HG03432 (cell line): ENCODE measurements at regions not wholly inside any gene's neighbourhood (a gene's known extent, or its start where the extent isn't known, plus 50 kb on each side); places are given as distances from the start of the nearest gene placed in this dataset.

Experiments used
- ATAC-seq: cut with Tn5 transposase; IDR thresholded peaks from one replicate; pipeline ENCODE4 v1.9.1; 2021; ENCODE audit warnings: mild to moderate bottlenecking, moderate library complexity; ENCODE audit not compliant: unreplicated experiment

DNA sequence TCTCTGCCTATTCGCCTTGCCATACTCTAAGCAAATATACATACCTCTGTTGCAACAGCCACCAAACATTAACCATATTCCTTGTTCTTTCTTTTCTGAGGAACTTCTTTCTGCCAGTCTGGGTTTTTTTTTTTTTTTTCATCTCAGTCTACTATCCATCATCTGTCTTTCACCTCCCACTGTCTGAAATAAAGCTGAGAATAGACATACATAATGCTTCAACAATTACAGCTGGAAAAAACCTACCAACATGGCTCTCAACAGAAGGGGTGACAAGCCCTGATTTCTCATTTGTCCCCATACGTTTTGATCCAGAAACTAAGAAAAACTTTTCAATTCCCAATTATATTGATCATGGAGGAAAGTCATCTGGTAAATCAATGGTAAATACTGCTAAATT is 728.8 kb upstream of the POU3F3 start:
- no peak for ATAC-seq

GRCh38 chr2:104127049-104127770 is 726.7 kb upstream of the POU3F3 start:
- ATAC-seq: no peak

DNA sequence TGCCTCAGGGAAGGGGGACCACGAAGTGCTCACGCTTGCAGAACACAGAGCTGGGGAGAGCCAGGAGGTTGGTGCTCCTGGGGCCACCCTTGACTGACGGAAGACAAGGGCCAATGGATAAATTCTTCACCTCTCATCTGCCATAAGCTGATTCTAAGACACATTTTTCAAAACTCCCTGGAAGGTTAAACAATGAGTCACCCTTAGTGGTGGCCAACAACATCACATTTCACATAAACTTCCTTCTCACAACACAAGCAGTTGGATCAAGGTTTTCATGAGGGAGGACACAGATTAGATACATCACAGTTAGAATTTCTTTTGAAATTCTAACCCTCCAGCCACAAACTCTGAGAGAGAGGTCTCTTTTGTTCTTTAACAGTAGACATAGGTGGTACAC is 713.6 kb upstream of the POU3F3 start:
- no peak for ATAC-seq

- ATAC-seq: no peak
These were observed 695.7 kb upstream of the POU3F3 start for GRCh38 chr2:104158191-104158590.

GRCh38 chr2:104163611-104164130 is 690.2 kb upstream of the POU3F3 start:
- ATAC-seq: no peak

- ATAC-seq: no peak
These were observed 689.1 kb upstream of the POU3F3 start for GRCh38 chr2:104164721-104165252.

DNA sequence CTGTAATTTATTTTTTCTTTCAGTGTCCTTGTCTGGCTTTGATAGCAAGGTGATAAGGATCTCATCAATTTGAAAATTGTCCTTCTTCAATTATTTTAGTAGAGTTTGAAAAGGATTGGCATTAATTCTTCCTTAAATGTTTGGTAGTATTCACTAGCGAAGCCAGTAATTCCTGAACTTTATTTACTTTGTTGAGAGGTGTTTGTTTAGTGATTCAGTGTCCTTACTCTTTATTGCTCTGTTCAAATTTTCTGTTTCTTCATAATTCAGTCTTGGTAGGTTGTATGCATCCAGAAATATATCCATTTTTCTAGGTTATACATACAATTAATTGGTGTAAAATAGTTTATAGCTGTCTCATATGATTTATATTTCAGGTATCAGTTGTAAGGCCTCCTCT is 676.7 kb upstream of the POU3F3 start:
- no peak for ATAC-seq

- ATAC-seq: no peak
These were observed 674.3 kb upstream of the POU3F3 start for GRCh38 chr2:104179644-104180043.

DNA sequence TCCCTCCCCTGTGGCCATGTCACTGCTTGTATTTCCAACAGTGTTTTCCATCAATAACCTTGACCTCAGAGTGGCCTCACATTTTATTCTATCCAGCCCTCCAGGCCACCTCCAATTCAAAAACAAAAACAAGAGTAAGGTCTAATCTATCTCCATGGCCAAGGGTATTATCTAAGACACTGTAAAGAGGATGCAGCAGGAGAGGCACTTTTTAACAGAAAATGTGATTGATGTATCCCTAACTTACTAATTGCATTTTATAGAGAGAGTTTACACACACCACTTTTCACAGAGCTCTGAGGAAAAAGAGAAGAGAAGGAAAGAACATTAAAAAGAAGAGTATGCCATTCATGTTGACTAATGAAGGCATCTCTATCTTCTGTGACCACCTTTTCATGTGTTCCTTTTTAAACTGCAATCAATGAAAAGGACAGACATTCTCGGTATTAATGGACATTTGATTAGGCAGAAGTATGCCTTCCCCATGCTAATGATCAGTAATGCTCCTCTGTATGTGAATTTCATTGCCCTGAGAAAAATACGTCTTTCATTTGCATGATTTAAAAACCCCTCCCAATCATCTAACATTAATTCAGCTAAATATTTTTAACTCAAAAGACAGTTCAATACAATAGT is 653.3 kb upstream of the POU3F3 start:
- ATAC-seq: no peak

- ATAC-seq: no peak
These were observed 640.2 kb upstream of the POU3F3 start for GRCh38 chr2:104213758-104214157.

DNA sequence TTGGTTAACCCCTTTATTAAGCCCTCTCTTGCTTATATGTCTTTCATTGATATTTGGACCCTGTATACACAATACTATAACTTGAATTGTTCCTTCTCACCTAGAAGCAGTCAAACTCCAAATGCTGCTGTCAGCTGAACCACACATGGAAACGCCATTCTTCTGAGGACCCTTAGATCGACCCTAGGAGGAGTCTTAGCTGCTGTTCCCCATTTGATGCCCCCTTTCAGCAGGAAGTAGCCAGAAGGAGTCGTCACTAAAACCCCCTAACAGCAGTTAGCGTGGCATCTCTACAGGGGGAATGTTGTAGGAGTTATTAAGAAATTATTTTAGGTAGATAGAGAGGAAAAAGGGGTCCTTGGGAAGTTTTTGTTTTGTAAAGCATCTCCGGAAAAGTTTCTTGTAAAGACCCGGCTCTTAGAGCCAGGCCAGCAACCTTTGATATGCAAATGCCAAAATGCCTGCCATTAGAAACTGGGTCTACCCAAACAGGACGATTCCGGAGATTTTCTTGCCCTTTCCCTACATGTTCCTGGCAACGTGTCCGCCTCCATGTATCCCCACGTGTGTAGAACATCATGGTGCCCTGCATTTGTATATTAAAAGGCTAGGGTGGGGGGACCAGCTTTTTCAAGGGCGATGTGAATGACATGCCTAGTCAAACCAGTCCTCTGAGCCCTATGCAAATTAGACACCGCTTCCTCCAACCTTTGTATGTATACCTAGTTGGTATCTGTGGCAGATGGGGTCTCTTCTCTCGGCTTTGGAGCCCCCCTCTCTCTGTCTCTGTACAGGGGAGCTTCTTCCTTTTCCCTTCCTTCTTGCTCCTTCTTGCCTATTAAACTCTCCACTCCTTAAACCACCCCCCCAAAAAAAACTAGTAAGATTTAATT is 638.4 kb upstream of the POU3F3 start:
- no peak for ATAC-seq

DNA sequence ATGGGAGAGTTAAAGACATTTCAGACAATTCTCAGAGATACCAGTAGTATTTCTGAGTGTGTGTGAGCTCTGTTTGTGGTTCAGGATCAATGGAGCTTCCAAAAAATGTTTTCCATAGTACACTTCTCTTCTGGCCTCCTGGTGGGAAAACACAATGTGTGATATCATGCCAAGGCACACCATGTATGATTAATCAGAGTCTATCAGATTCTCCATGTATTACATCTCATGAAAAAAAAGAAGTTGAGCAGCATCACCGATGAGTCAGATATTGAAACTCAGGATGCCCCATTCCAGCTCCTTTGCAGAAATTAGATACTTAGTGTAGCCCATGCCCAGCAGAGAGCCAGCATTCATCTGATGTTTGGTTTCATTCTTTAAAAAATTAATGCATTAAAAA is 620.3 kb upstream of the POU3F3 start:
- ATAC-seq: no peak

DNA sequence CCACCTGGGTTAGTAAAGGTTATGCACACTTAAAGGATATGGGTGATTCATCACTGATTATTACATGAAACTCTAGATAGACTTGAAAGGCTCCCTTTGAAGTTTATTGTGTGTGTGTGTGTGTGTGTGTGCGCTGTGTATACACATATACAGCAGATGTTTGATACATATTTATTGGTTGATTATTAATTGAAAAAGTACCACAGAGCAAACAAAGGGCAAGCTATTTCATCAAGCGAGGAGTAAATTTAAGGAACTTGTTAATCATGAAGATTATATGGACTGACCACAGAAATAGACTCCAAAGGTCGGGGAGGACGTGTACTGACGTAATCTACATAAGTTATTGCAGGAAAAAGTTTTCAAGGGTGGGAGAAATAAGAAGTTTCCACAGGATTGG is 617.4 kb upstream of the POU3F3 start:
- no peak for ATAC-seq

DNA sequence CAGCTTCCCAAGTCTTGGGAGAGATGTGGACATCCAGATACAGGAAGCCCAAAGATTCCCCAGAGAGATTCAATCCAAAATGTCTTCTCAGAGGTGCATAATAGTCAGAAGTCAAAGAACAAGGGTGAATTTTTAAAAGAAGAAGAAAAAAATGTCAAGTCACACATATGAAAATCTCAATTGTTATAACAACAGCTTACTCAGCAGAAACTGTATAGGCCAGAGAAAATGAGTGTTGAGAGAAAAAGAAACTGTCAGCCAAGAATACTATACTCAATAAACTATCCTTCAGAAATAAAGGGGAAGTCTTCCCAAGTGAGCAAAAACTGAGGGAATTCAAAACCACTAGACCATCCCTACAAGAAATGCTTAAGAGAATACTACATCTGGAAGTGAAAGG is 612.9 kb upstream of the POU3F3 start:
- ATAC-seq: no peak

GRCh38 chr2:104249629-104250028 is 604.3 kb upstream of the POU3F3 start:
- no peak for ATAC-seq

DNA sequence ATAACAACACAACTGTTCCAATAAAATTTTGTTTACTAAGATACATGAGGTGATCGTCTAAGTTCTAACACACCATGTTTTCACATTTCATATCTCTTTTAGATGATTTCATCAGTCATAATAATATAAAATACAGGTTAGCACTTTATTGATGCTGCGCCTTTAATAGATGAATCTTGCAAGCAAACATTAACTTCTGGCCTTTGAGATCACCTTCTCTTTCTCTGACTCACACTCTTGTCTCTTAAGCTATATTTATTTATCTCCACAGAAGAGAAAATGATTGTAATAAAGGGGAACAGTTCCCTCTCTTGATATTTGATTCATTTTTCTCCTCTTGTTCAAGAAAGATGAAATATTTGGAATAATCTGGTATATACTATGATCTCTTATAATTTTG is 603.3 kb upstream of the POU3F3 start:
- no peak for ATAC-seq

GRCh38 chr2:104254017-104254416 is 599.9 kb upstream of the POU3F3 start:
- no peak for ATAC-seq

DNA sequence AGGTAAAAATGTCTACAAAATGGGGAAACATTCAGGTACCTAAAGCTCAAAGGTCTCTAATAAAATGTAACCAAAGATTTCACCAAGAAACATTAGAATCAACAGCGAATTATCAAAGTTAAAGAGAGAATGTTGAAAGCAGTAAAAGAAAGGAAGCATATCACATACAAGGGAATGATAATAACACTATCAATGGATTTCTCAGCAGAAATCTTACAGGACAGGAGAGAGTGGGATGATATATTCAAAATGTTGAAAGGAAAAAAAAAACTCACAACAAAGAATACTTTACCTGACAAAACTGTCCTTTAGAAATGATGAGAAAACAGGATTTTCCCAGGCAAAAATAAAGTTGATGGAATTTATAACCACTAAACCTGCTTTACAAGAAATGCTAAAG is 591.2 kb upstream of the POU3F3 start:
- no peak for ATAC-seq

DNA sequence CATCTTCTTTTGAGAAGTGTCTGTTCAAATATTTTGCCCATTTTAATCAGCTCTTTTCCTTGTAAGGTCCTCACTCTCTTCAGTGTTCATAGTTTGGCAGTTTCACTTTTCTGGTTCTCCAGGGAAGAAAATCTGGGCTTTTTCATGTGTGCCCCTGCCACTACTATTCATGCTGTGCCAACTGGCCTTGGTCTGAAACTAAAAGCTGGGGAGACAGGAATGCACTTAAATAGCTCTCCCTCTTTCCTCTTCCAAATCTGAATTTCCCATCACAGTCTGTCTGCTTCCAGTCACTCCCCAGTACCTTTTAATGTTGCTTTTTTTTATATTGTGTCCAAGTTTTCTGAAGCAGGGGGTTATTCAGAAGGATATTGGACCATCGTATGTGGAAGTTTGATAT is 574.3 kb upstream of the POU3F3 start:
- no peak for ATAC-seq

DNA sequence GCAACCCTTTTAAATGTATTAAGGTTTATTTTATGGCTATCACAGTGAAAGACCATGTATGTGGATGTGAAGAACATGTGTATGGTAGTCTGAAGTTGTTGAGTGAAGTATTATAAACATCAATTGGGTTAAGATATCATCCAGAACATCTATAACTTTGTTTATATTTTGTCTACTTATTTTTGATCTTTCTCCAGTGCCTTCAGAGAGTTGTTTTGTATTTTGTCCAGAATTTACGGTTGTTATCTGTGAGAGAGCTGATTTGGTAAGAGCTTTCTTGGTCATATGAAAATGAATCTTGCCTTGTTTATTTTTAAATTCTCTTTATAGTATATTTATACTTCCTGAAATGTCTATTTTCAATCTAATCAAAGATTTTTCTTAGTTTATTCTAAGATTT is 573.7 kb upstream of the POU3F3 start:
- ATAC-seq: no peak

- ATAC-seq: no peak
These were observed 567.1 kb upstream of the POU3F3 start for GRCh38 chr2:104286841-104287240.
